SJSA1 (cell line): ENCODE measurements at regions not wholly inside any gene's neighbourhood (a gene's known extent, or its start where the extent isn't known, plus 50 kb on each side); places are given as distances from the start of the nearest gene placed in this dataset.

Source experiments
- DNase-seq, 2 experiments: peaks; one replicate each; pipeline ENCODE4 v3.0.0-alpha.2; 2015 to 2020; ENCODE audit warnings: low spot score in 2 of 2, low read depth in 1 of 2
- H3K27ac ChIP-seq: fragments of 250-450 bp; sonication (Bioruptor Pico); 2 replicates; pipeline ENCODE4 v1.5.1; 2020; ENCODE audit warnings: mild to moderate bottlenecking, moderate library complexity
- H3K27me3 ChIP-seq: fragments of 250-450 bp; sonication (Bioruptor Pico); replicated peaks from 2 replicates; pipeline ENCODE4 v1.5.1; 2020; ENCODE audit warnings: mild to moderate bottlenecking, moderate library complexity
- H3K36me3 ChIP-seq: fragments of 250-450 bp; sonication (Bioruptor Pico); 2 replicates; pipeline ENCODE4 v1.5.1; 2020; ENCODE audit warnings: mild to moderate bottlenecking
- H3K4me1 ChIP-seq: fragments of 250-450 bp; sonication (Bioruptor Pico); replicated peaks from 2 replicates; pipeline ENCODE4 v1.6.1; 2021; ENCODE audit warnings: mild to moderate bottlenecking
- H3K4me3 ChIP-seq: fragments of 250-450 bp; sonication (Bioruptor Pico); 2 replicates; pipeline ENCODE4 v1.5.1; 2020; ENCODE audit warnings: mild to moderate bottlenecking
- H3K9me3 ChIP-seq: fragments of 250-450 bp; sonication (Bioruptor Pico); replicated peaks from 2 replicates; pipeline ENCODE4 v1.5.1; 2020; ENCODE audit warnings: mild to moderate bottlenecking

DNA sequence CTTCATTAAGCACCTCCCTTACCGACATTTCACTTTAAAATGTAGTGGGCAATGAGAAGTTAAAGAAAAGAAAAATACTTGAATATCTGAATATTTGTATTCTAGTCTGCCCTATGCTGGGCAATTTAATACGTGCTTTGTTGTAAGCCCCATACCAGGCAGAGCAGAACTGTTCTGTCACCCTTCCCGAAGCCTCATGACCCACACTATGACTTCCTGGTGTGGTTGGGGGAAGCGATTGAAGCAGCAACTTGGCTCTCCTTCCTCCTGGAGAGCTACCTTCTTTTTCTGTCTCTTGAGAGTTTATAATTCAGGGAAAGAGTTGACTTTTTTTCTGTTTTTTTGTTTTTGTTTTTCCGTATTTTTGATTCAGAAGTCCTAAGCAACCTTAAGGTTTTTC, 243.7 kb downstream of the INHBA start:
- DNase-seq, result no peak

DNA sequence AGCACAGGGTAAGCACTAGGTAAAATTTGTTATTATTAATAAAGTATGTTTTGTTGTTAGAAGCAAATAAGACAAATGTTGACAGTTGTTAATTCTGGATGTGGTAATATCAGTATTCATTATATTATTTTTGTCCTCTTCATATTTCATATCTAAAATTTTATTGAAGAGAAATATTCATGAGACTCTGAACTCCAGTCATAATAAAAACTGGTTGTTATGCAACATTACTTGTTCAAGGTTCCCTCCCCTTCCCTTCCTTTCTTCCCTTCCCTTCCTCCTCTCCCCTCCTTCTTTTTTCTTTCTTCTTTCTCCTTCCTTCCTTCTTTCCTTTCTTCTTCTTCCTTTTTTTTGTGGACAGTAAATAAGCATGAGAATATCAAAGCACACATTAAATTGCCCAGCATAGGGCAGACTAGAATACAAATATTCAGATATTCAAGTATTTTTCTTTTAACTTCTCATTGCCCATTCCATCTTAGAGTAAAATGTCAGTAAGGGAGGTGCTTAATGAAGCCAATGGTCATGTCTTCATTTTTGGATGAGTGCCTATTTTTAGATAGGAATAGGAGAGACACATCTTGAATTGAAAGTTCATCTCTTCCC, 245.0 kb downstream of the INHBA start:
- no peaks in the 10 kb centered on the region for H3K9me3 ChIP-seq
- DNase-seq, result no peak
- no peak overlapping the region for H3K27ac ChIP-seq
- no peaks in the 10 kb centered on the region for H3K36me3 ChIP-seq
- H3K4me1 ChIP-seq, result no peaks in the 10 kb centered on the region
- H3K4me3 ChIP-seq, result no peak overlapping the region
- no peaks in the 10 kb centered on the region for H3K27me3 ChIP-seq

More for the DNA sequence above, 243.7 kb downstream of the INHBA start:
- Histone ChIP-seq H3K4me3 (no peak overlapping the region), H3K36me3 (no peaks in the 10 kb centered on the region), H3K9me3 (no peaks in the 10 kb centered on the region), H3K27ac (no peak overlapping the region), H3K4me1 (no peaks in the 10 kb centered on the region), H3K27me3 (no peaks in the 10 kb centered on the region)

DNA sequence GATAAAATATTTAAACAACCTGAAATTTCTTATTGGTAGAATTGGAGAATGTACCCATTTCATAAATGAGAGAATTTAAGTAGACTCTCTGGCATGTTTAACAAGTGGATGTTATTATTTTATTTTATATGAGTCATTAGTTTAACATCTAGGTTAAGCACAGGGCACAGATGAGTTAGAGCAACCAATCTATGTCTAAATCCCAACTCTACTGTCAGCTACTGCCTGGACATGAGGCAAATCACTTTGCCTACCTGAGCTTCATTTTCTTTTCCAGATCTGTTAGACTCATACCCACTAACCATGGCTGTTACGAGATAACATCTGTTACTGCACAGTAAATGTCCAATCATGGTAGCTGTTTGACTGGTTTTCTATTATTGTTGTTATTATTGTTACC, 251.1 kb downstream of the INHBA start:
- DNase-seq, result no peak
- Histone ChIP-seq H3K36me3 (no peaks in the 10 kb centered on the region), H3K27me3 (no peaks in the 10 kb centered on the region), H3K4me1 (peaks cover 9% of the 10 kb centered on the region), H3K4me3 (no peak overlapping the region), H3K9me3 (no peaks in the 10 kb centered on the region), H3K27ac (no peak overlapping the region)

DNA sequence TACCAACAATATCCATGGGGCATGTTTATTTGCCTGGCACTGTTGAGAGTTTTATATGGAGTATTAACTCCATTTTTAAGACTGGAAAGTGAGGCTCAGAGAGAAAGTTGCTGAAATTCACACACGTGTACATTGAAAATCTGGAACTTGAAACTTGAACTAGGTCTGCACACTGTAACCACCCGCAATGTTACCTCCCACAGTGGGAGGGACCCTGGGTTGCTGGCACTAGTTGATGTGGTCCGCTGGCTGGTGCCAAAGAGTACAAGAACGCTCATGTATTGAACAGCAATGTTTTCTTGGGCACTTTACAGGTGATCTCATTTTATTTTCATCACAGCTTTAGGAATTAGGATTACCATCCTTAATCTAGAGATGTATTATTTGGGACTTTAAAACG, 253.2 kb downstream of the INHBA start:
- no peak for DNase-seq

DNA sequence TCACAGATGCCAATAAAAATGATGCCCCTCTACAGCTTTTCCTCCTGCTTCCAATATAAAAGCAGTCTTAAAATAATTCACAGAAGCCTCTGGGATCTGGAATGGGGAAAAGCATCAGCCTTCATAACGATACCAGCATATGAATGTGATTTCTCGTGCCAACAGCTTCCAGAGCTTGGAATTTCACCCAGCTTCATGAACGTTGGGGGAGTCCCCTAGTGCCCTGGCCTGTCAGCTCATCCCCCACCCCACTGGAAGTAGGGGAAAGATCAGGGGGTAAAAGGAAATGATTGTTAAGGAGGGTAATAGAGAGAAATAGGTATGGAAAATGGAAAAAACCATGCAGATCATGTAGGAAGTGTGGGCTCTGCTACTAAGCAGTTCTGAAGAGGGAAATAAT, 253.6 kb downstream of the INHBA start:
- DNase-seq, result no peak
- Histone ChIP-seq H3K27me3 (no peaks in the 10 kb centered on the region), H3K9me3 (no peaks in the 10 kb centered on the region), H3K36me3 (no peaks in the 10 kb centered on the region), H3K4me1 (peaks cover 9% of the 10 kb centered on the region), H3K4me3 (no peak overlapping the region), H3K27ac (no peak overlapping the region)

More for the DNA sequence above, 253.2 kb downstream of the INHBA start:
- Histone ChIP-seq H3K4me3 (no peak overlapping the region), H3K4me1 (peaks cover 9% of the 10 kb centered on the region), H3K27me3 (no peaks in the 10 kb centered on the region), H3K9me3 (no peaks in the 10 kb centered on the region), H3K36me3 (no peaks in the 10 kb centered on the region), H3K27ac (no peak overlapping the region)

DNA sequence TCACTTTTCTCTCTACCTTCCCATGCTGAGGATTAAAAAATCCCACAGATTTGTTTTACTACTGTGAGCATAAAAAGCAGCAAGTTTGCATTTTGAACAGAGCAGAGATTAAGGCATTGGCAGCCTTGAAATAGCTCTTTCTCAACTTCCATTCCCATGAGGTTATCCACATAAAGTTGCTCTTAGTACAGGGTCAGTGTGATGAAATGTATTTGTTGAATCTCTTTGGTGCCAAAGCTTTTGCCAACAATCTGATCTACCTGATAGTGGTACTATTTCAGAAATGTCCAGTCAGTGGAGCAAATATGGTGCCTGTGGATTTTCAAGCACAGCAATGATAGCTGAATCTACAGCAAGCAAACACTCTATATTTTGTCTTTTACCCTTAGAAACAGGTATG, 254.8 kb downstream of the INHBA start:
- Histone ChIP-seq H3K27me3 (no peaks in the 10 kb centered on the region), H3K4me1 (peaks cover 9% of the 10 kb centered on the region), H3K9me3 (no peaks in the 10 kb centered on the region), H3K4me3 (no peak overlapping the region), H3K27ac (no peak overlapping the region), H3K36me3 (no peaks in the 10 kb centered on the region)
- no peak for DNase-seq

DNA sequence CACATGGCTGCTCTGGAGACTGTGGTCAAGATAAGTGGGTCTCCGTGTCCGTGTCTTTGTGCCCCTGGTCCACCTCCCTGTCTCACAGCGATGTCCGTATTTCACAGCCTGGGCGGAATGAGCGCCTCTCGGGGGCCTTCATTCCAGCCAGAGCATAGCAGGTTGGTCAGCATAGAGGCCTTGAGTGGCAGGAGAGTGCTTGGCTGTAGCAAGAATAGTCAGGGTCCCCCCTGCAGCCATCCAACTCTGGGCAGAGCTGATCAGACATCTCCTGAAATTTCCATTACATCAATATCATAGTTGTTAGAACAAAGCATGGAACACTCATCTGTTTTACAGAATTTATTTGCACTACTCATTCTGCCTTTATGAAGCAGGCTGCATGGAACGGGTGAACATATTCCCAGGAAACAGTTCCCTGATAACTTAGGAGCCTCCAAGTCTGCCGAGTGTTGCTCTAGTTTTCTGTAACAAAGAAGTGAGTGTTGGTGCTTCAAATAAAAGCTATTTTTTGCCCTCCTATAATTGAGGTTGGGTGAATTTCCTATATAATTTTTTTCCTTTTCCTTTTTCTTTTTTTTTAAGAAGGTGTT, 255.3 kb downstream of the INHBA start:
- no peaks in the 10 kb centered on the region for H3K9me3 ChIP-seq
- no peak overlapping the region for H3K4me3 ChIP-seq
- peaks cover 9% of the 10 kb centered on the region for H3K4me1 ChIP-seq
- H3K27ac ChIP-seq, result no peak overlapping the region
- no peaks in the 10 kb centered on the region for H3K27me3 ChIP-seq
- H3K36me3 ChIP-seq, result no peaks in the 10 kb centered on the region
- no peak for DNase-seq

DNA sequence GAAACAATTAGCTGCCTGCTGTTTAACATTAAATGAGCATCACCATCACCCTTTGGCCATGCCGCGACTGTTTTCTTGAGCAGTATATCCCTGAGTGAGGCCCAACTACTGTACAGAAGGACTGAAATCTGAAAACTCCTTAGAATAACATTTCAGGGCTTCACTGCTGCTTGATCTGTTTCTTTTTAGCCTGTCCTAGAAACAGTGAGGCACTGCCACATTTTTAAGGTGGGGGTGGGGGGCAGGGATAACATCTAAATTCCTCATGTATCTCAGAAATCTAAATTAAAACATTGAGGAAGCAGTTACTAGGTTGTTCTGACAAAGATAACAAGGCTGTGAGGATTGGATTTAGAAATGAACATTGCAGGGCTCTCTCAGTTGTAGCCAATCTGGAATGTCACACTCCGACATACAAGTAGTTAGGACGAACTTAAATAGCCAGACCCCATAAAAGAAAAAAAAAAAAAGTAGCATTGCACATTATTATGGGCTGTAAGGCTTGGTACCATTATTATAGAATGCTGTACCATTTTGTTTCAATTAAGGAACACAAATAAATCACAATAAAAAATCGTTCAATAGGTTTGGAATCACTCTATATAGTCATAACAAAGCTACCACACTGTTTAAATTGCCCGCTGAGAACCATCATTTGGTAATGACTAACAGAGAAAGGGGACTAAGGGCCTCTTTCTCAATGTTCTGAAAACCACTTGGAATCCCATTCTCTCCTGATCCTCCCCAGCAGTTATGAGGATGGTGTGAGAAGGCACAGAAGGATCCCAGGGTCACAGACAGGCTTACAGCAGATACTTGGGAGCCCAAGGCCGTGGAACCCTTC, 256.1 kb downstream of the INHBA start:
- Histone ChIP-seq H3K27me3 (no peaks in the 10 kb centered on the region), H3K4me3 (no peak overlapping the region), H3K27ac (no peak overlapping the region), H3K4me1 (peaks cover 6% of the 10 kb centered on the region; the same call in 1 of the 2 replicates), H3K36me3 (no peaks in the 10 kb centered on the region), H3K9me3 (no peaks in the 10 kb centered on the region)
- no peak for DNase-seq

DNA sequence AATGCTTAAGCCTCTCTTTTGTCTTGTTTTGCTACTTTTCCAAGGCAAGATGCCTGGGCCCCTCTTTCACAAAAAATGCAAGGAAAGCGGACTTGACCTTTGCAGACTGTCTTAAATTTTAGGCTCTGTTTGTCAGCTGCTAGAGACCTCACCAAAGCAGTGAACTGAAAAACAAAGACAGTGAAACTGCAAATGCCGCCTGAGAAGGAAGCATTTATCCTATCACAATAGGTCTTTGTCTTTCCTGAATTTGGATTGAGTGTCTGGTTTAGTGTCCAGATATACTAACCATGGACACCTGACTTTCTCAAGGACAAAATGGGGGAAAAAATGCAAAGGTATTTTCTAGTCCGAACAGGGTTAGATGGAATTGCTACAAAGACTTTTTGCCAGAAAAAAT, 256.9 kb downstream of the INHBA start:
- H3K4me1 ChIP-seq, result 0 out of 2 replicates have a peak, but pooled peaks cover 3% of the 10 kb centered on the region
- no peaks in the 10 kb centered on the region for H3K9me3 ChIP-seq
- H3K4me3 ChIP-seq, result no peak overlapping the region
- H3K27me3 ChIP-seq, result no peaks in the 10 kb centered on the region
- H3K36me3 ChIP-seq, result no peaks in the 10 kb centered on the region
- no peak for DNase-seq
- H3K27ac ChIP-seq, result no peak overlapping the region

DNA sequence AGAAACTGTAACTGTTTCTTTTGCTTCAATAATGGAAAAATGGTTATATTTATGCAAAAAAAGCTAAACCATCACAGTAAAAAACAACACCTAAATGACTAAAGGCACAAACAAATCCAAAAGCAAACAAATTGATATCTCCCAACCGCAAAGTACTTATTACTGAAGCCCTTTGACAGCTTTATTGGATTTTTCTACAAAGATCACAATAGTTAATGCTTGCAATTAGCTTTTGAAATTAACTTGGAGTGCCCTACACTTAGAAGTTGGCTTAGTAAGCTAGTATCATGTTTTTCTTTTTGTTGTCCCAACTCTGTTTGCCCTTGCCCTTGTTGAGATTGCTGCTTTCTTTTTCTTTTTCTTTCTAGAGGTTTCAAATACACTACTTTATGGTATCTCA, 257.5 kb downstream of the INHBA start:
- Histone ChIP-seq H3K4me1 (0 out of 2 replicates have a peak, but pooled peaks cover 3% of the 10 kb centered on the region), H3K36me3 (no peaks in the 10 kb centered on the region), H3K27ac (no peak overlapping the region), H3K27me3 (no peaks in the 10 kb centered on the region), H3K9me3 (no peaks in the 10 kb centered on the region), H3K4me3 (no peak overlapping the region)
- no peak for DNase-seq

DNA sequence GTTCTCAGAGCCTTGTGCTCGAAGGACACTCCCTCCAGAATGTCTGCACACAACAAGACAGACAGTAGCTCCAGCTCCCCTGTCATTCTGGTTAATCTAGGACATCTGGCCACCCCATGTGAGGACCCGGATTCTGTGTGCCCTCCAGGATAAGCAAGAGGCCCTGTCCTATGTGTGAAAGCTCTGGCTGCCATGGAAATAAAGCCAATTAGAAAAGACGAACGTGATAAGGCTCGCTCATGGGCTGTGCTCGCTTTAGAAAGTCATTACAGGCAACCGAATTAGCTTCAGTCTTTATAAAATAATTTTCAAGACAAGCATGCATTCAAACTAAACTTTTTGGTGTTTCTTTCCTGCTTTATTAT, 263.4 kb downstream of the INHBA start:
- H3K36me3 ChIP-seq, result no peaks in the 10 kb centered on the region
- peaks cover 10% of the 10 kb centered on the region for H3K4me1 ChIP-seq
- no peaks in the 10 kb centered on the region for H3K9me3 ChIP-seq
- no peak for DNase-seq
- no peak overlapping the region for H3K4me3 ChIP-seq
- no peaks in the 10 kb centered on the region for H3K27me3 ChIP-seq
- H3K27ac ChIP-seq, result no peak overlapping the region

DNA sequence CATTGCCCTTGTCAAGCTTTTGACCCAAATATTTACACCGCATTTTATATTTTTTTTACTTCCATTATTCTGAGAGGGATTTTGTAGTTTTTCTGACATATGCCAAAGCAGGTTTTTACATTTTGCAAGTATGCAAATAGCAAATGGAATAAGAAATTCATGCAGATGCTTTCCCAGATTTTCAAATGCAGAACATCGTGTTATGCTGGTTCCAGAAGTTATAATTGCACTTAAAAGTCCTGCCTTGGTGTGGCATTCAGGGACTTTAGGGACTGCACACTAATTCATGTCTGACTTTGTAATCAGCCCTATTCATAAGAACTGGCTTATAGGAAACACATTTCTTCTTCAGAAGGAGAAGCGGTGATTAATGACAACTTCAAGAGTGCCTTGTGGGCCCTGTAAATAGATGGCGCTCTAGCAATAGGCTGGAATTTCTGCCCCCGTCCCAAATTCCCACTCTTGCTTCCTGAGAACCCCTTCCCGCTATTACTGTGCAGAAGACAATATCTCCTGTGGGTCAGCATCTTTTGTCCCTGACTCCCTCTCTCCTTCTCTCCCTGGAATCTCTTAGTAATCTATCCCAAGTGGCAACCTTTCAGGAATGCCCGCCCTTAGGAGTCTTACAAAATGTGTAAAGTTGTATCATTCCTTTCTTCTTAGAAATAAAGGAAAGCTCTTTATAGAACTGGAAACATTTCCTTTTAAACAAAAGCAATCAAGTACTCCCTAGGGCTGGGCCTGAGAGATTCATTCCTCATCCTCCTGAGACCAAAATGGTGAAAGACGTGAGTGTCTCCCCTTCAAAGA, 264.0 kb downstream of the INHBA start:
- no peaks in the 10 kb centered on the region for H3K27me3 ChIP-seq
- H3K27ac ChIP-seq, result no peak overlapping the region
- peaks cover 10% of the 10 kb centered on the region for H3K4me1 ChIP-seq
- H3K36me3 ChIP-seq, result no peaks in the 10 kb centered on the region
- H3K4me3 ChIP-seq, result no peak overlapping the region
- no peaks in the 10 kb centered on the region for H3K9me3 ChIP-seq
- no peak for DNase-seq

DNA sequence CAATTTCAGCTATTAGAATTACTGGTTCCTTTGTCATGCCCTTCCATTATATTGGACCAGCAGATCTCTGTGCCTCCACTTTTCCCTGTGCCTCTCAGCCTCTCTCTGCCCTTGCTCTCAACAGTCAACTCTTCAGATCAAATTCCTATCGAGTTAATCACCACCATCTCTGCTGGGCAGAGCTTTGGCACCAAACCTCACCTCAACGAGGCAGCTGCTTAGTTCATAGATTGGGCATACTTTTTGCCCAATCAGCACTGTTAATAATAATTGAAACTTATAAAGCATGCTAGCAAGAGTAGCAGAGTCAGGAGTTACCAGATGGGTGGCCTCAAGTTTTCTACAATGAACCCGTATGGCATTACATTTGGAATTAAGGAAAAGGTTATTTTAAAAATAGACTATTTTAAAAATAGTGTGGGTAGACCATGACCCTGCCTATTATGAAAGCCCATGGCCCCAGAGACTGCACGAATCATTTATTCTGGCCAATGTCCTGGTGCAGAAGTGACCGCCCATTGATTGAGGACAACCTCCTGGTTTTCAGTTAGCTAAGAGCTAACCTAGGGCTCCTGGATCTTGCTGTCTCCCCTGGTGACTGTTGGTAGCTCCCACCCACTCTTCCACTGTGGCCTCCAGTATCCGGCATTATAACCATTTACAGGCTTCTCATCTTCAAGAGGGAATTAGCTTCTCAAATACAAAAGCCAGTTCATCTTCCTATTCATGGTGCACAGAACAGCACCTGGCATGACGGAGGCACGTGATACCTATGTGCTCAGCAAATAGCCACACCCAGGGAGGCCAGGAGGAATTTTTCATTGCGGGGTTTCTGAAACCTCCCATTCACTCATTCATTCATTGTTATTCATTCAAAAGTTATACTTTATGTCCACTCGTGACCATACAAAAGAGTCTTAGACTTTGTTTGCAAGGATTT, 265.4 kb downstream of the INHBA start:
- H3K27me3 ChIP-seq, result no peaks in the 10 kb centered on the region
- no peak overlapping the region for H3K4me3 ChIP-seq
- peak in 1 of 2 experiments; percentile 25 for DNase-seq
- H3K4me1 ChIP-seq, result peaks cover 10% of the 10 kb centered on the region
- H3K27ac ChIP-seq, result no peak overlapping the region
- H3K36me3 ChIP-seq, result no peaks in the 10 kb centered on the region
- H3K9me3 ChIP-seq, result no peaks in the 10 kb centered on the region
